WTC11 (cell line): ENCODE measurements at regions not wholly inside any gene's neighbourhood (a gene's known extent, or its start where the extent isn't known, plus 50 kb on each side); places are given as distances from the start of the nearest gene placed in this dataset.

ENCODE experiments used
- ATAC-seq: fragments of 200-7000 bp; cut with Tn5 transposase; 2 replicates; pipeline ENCODE4 v1.10.0; 2021; ENCODE audit warnings: mild to moderate bottlenecking, moderate library complexity
- CTCF ChIA-PET: fragments of 300-600 bp; sonication (Branson Sonifier 250); formaldehyde crosslinking; loops from one replicate; lab custom pipeline; 2021; ENCODE audit warnings: antibody characterized with exemption; lab: Charles Lee
- POLR2A ChIA-PET: fragments of 350-600 bp; sonication (Branson Sonifier 250); formaldehyde crosslinking; loops from one replicate; lab custom pipeline; 2021; ENCODE audit warnings: antibody characterized with exemption; lab: Charles Lee
- DNase-seq: peaks from one replicate; pipeline ENCODE4 v3.0.0; 2021; ENCODE audit warnings: low spot score
- H3K27ac Mint-ChIP-seq: 2 replicates; pipeline ENCODE4 v1.8.0; 2021; ENCODE audit warnings: mixed read lengths
- H3K27me3 Mint-ChIP-seq: 2 replicates; pipeline ENCODE4 v1.8.0; 2021; ENCODE audit warnings: low read depth, mild to moderate bottlenecking, moderate library complexity, mixed read lengths
- H3K36me3 Mint-ChIP-seq: 2 replicates; pipeline ENCODE4 v1.8.0; 2021; ENCODE audit warnings: mixed read lengths
- H3K4me1 Mint-ChIP-seq: 2 replicates; pipeline ENCODE4 v1.8.0; 2022; ENCODE audit warnings: mixed read lengths
- H3K4me3 Mint-ChIP-seq: 2 replicates; pipeline ENCODE4 v1.8.0; 2021; ENCODE audit warnings: mild to moderate bottlenecking, moderate library complexity, mixed read lengths
- H3K9me3 Mint-ChIP-seq: 2 replicates; pipeline ENCODE4 v1.8.0; 2021; ENCODE audit warnings: mixed read lengths
- CREM ChIP-seq: sonication (generic); formaldehyde crosslinking; IDR thresholded peaks from 2 replicates; pipeline ENCODE4 v1.8.1; 2022; ENCODE audit warnings: mild to moderate bottlenecking, missing genetic modification reagents, moderate library complexity
- ESRRA ChIP-seq: sonication (generic); formaldehyde crosslinking; IDR thresholded peaks from 2 replicates; pipeline ENCODE4 v1.8.1; 2022; ENCODE audit warnings: mild to moderate bottlenecking, missing genetic modification reagents, borderline replicate concordance
- FOXJ3 ChIP-seq: sonication (generic); formaldehyde crosslinking; IDR thresholded peaks from 2 replicates; pipeline ENCODE4 v1.9.0; 2021; ENCODE audit warnings: missing genetic modification reagents, mild to moderate bottlenecking, borderline replicate concordance
- GRHL2 ChIP-seq: fragments of 250-450 bp; sonication (Bioruptor Pico); IDR thresholded peaks from 2 replicates; pipeline ENCODE4 v1.8.0; 2022; ENCODE audit warnings: mild to moderate bottlenecking, moderate library complexity; ENCODE audit not compliant: insufficient replicate concordance, severe bottlenecking
- MXD4 ChIP-seq: fragments of 250-450 bp; sonication (Bioruptor Pico); IDR thresholded peaks from 2 replicates; pipeline ENCODE4 v1.8.0; 2021; ENCODE audit warnings: mild to moderate bottlenecking, moderate library complexity, borderline replicate concordance
- NR3C1 ChIP-seq: sonication (generic); formaldehyde crosslinking; conservative IDR thresholded peaks from 2 replicates; pipeline ENCODE4 v1.8.1; 2023; ENCODE audit warnings: low read depth, mild to moderate bottlenecking, missing genetic modification reagents
- RELA ChIP-seq: sonication (generic); formaldehyde crosslinking; IDR thresholded peaks from 2 replicates; pipeline ENCODE4 v1.8.1; 2022; ENCODE audit warnings: missing genetic modification reagents, mild to moderate bottlenecking, borderline replicate concordance
- TCF7 ChIP-seq: sonication (generic); formaldehyde crosslinking; IDR thresholded peaks from 2 replicates; pipeline ENCODE4 v1.8.0; 2022; ENCODE audit warnings: mild to moderate bottlenecking, low read depth, missing genetic modification reagents, moderate library complexity
- ZNF423 ChIP-seq: fragments of 250-450 bp; sonication (Bioruptor Pico); IDR thresholded peaks from 2 replicates; pipeline ENCODE4 v2.1.2; 2022; ENCODE audit warnings: mild to moderate bottlenecking, moderate library complexity
- TF ChIP-seq, protein P1 (sequence below): sonication (generic); formaldehyde crosslinking; IDR thresholded peaks from 2 replicates; pipeline ENCODE4 v1.8.1; 2023; ENCODE audit warnings: mild to moderate bottlenecking, missing genetic modification reagents, moderate library complexity
- TF ChIP-seq, protein P2 (sequence below): fragments of 200-600 bp; IDR thresholded peaks from 2 replicates; pipeline ENCODE4 v1.8.0; 2022; ENCODE audit warnings: antibody characterized with exemption
- TF ChIP-seq, protein P3 (sequence below): sonication (generic); formaldehyde crosslinking; IDR thresholded peaks from 2 replicates; pipeline ENCODE4 v1.8.1; 2022; ENCODE audit warnings: low read depth, mild to moderate bottlenecking, moderate library complexity, missing genetic modification reagents, borderline replicate concordance
- TF ChIP-seq, protein P4 (sequence below): fragments of 250-450 bp; sonication (Bioruptor Pico); IDR thresholded peaks from 2 replicates; pipeline ENCODE4 v1.9.0; 2021; ENCODE audit warnings: mild to moderate bottlenecking
- TF ChIP-seq, protein P5 (sequence below): sonication (generic); formaldehyde crosslinking; IDR thresholded peaks from 2 replicates; pipeline ENCODE4 v1.8.1; 2022; ENCODE audit warnings: mild to moderate bottlenecking, missing genetic modification reagents, moderate library complexity, borderline replicate concordance
- TF ChIP-seq, protein P6 (sequence below): fragments of 250-450 bp; sonication (Bioruptor Pico); conservative IDR thresholded peaks from 2 replicates; pipeline ENCODE4 v1.9.0; 2021; ENCODE audit warnings: mild to moderate bottlenecking

DNA sequence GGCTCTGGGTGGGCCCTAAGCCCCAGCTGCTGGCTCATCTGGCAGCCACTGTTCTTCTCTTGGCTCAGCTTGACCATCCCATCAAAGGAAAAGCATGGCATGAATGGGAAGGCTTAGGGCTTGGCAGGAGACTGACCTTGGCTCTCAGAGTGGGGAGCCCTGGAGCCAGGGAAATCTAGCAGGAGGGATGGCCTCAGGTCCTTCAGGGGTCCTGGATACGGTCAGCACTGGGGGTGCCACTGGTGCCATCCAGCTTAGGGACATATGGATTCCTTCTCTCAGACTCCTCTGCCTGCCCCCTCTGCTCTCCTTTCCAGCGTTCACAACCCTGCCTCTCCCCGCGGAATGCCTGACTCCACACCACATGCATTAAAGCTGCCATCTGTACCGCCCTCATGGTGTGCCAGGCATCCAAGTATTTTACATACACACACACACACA is 165.5 kb upstream of the HAAO start (continued):
- TF ChIP-seq, protein P1, sequence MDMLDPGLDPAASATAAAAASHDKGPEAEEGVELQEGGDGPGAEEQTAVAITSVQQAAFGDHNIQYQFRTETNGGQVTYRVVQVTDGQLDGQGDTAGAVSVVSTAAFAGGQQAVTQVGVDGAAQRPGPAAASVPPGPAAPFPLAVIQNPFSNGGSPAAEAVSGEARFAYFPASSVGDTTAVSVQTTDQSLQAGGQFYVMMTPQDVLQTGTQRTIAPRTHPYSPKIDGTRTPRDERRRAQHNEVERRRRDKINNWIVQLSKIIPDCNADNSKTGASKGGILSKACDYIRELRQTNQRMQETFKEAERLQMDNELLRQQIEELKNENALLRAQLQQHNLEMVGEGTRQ (CRISPR knock-in tag), result no peak
- TF ChIP-seq FOXJ3 (no peak), NR3C1 (CRISPR knock-in tag) (no peak), ESRRA (no peak), TCF7 (CRISPR knock-in tag) (no peak), MXD4 (no peak), CREM (no peak)
- TF ChIP-seq, protein P2, sequence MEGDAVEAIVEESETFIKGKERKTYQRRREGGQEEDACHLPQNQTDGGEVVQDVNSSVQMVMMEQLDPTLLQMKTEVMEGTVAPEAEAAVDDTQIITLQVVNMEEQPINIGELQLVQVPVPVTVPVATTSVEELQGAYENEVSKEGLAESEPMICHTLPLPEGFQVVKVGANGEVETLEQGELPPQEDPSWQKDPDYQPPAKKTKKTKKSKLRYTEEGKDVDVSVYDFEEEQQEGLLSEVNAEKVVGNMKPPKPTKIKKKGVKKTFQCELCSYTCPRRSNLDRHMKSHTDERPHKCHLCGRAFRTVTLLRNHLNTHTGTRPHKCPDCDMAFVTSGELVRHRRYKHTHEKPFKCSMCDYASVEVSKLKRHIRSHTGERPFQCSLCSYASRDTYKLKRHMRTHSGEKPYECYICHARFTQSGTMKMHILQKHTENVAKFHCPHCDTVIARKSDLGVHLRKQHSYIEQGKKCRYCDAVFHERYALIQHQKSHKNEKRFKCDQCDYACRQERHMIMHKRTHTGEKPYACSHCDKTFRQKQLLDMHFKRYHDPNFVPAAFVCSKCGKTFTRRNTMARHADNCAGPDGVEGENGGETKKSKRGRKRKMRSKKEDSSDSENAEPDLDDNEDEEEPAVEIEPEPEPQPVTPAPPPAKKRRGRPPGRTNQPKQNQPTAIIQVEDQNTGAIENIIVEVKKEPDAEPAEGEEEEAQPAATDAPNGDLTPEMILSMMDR, result no peak
- TF ChIP-seq, protein P3, sequence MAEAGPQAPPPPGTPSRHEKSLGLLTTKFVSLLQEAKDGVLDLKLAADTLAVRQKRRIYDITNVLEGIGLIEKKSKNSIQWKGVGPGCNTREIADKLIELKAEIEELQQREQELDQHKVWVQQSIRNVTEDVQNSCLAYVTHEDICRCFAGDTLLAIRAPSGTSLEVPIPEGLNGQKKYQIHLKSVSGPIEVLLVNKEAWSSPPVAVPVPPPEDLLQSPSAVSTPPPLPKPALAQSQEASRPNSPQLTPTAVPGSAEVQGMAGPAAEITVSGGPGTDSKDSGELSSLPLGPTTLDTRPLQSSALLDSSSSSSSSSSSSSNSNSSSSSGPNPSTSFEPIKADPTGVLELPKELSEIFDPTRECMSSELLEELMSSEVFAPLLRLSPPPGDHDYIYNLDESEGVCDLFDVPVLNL (CRISPR knock-in tag), result no peak
- TF ChIP-seq, protein P4, sequence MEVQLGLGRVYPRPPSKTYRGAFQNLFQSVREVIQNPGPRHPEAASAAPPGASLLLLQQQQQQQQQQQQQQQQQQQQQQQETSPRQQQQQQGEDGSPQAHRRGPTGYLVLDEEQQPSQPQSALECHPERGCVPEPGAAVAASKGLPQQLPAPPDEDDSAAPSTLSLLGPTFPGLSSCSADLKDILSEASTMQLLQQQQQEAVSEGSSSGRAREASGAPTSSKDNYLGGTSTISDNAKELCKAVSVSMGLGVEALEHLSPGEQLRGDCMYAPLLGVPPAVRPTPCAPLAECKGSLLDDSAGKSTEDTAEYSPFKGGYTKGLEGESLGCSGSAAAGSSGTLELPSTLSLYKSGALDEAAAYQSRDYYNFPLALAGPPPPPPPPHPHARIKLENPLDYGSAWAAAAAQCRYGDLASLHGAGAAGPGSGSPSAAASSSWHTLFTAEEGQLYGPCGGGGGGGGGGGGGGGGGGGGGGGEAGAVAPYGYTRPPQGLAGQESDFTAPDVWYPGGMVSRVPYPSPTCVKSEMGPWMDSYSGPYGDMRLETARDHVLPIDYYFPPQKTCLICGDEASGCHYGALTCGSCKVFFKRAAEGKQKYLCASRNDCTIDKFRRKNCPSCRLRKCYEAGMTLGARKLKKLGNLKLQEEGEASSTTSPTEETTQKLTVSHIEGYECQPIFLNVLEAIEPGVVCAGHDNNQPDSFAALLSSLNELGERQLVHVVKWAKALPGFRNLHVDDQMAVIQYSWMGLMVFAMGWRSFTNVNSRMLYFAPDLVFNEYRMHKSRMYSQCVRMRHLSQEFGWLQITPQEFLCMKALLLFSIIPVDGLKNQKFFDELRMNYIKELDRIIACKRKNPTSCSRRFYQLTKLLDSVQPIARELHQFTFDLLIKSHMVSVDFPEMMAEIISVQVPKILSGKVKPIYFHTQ, result no peak
- TF ChIP-seq, protein P5, sequence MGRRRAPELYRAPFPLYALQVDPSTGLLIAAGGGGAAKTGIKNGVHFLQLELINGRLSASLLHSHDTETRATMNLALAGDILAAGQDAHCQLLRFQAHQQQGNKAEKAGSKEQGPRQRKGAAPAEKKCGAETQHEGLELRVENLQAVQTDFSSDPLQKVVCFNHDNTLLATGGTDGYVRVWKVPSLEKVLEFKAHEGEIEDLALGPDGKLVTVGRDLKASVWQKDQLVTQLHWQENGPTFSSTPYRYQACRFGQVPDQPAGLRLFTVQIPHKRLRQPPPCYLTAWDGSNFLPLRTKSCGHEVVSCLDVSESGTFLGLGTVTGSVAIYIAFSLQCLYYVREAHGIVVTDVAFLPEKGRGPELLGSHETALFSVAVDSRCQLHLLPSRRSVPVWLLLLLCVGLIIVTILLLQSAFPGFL (CRISPR knock-in tag), result no peak

DNA sequence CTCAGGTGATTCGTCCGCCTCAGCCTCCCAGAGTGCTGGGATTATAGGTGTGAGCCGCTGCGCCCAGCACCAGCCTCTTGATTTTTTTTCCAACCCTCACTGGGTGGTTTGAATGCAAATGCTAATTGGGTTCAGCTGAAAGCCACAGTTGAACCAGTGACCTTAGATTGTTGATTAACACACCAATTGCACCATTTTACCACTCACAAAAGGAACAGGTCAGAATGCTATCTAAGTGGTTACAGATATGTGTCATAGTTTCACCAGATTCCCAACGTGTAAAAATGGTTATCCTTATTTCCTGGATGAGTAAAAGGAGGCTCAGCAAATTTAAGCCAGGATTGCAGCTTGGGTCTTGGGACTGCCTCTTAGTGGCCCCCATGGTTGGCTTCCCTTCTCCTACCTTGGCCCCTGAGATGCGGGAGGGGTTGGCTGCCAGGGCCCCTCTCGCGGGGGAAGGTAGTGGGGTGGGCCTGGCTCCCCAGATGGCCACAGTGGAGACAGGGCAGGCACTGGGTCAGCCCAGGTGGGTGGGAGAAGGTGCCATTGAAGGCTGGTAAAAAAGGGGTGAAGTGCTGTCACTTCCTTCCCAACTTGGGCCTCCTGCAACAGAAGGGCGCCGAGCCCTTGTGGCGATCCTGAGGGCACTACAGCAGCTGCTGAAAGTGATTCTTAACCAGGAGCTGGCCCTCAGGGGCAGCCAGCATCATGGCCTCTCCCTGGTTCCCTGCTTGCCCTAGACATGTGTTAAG is 164.9 kb upstream of the HAAO start:
- CTCF ChIA-PET, result interaction anchor here (0.6 to 1.6 kb wide), 9 partner anchors 9 to 355 kb away, joined by 3 to 5 read pairs (median 3); no protein-coding TSS in a partner anchor
- no peak for TF ChIP-seq GRHL2 (CRISPR knock-in tag)
- TF ChIP-seq, protein P2, result no peak
- TF ChIP-seq ZNF423 (CRISPR knock-in tag), result no peak
- TF ChIP-seq NR3C1 (CRISPR knock-in tag), result no peak
- TF ChIP-seq, protein P5 (CRISPR knock-in tag), result no peak
- TF ChIP-seq RELA (CRISPR knock-in tag), result no peak
- TF ChIP-seq, protein P6, sequence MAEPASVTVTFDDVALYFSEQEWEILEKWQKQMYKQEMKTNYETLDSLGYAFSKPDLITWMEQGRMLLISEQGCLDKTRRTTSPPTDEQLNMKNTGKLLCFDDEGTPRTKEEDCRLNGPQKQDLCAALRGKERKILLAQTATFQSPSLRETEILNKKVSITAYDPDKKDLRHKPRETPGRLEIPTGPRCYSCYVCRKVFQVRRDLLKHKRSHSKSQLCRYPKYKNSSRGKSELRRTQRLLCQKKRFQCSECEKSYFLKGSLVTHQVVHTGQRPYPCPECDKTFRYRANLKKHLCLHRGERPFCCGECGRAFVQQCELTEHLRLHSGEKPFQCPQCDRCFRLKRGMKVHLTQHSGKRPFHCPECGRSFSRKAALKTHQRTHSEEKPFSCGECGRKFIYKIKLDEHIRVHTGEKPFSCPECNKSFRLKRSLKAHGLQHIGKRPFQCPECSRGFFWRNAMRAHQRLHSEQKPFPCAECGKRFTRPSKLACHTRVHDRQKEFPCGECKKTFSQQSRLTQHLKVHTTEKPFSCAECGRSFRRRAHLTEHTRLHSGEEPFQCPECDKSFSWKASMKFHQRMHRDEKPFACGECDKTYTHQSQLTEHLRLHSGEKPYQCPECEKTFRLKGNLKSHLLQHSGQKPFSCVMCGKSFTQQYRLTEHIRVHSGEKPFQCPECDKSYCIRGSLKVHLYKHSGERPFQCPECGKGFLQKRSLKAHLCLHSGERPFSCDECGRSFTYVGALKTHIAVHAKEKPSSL, result no peak
- H3K27ac Mint-ChIP-seq, result no peak overlapping the region

More for the DNA sequence above, 164.9 kb upstream of the HAAO start:
- ATAC-seq (no peak), DNase-seq (no peak)
- POLR2A ChIA-PET, result interaction anchor here (0.5 kb wide), 1 partner anchor 251 kb away, joined by 3 read pairs; no protein-coding TSS in a partner anchor
- no peaks in the 10 kb centered on the region for H3K27me3 Mint-ChIP-seq
- no peak overlapping the region for H3K4me3 Mint-ChIP-seq
- no peaks in the 10 kb centered on the region for H3K36me3 Mint-ChIP-seq
- peaks cover 55% of the 10 kb centered on the region for H3K4me1 Mint-ChIP-seq
- no peaks in the 10 kb centered on the region for H3K9me3 Mint-ChIP-seq
